Small intestine (tissue), 7 donors: ENCODE measurements at regions not wholly inside any gene's neighbourhood (a gene's known extent, or its start where the extent isn't known, plus 50 kb on each side); places are given as distances from the start of the nearest gene placed in this dataset.

Experiments
- DNase-seq, 2 donors: peaks; one replicate each; pipeline versions ENCODE4 v3.0.0 to v3.0.0-alpha.2; 2013
- FAIRE-seq: peaks from 2 replicates; lab custom pipeline; 2012; peaks lifted over from hg19 to GRCh38; lab: Jason Lieb, UNC
- H3K27ac ChIP-seq, 3 donors: one replicate each; pipeline ENCODE4 v1.5.1; 2013; ENCODE audit warnings: low read length in 2 of 3, mild to moderate bottlenecking in 2 of 3, control low read depth in 1 of 3, inconsistent platforms in 1 of 3, low read depth in 1 of 3, moderate library complexity in 1 of 3
- H3K27me3 ChIP-seq, 3 donors: one replicate each; pipeline ENCODE4 v1.6.1; 2013; ENCODE audit warnings: low read length in 3 of 3, inconsistent platforms in 1 of 3; ENCODE audit not compliant: control insufficient read depth in 3 of 3, insufficient read depth in 3 of 3
- H3K36me3 ChIP-seq, 3 donors: one replicate each; pipeline ENCODE4 v1.6.1; 2013; ENCODE audit warnings: low read length in 3 of 3, inconsistent platforms in 1 of 3, low read depth in 1 of 3, mild to moderate bottlenecking in 1 of 3, moderate library complexity in 1 of 3; ENCODE audit not compliant: control insufficient read depth in 3 of 3, insufficient read depth in 2 of 3
- H3K4me1 ChIP-seq, 3 donors: one replicate each; pipeline ENCODE4 v1.6.1; 2013; ENCODE audit warnings: low read length in 2 of 3, inconsistent platforms in 1 of 3, low read depth in 1 of 3, mild to moderate bottlenecking in 1 of 3, moderate library complexity in 1 of 3; ENCODE audit not compliant: control insufficient read depth in 3 of 3, insufficient read depth in 2 of 3
- H3K4me3 ChIP-seq, 3 donors: one replicate each; pipeline ENCODE4 v1.5.1; 2013; ENCODE audit warnings: low read length in 3 of 3, control low read depth in 1 of 3, inconsistent platforms in 1 of 3, low read depth in 1 of 3, mild to moderate bottlenecking in 1 of 3, moderate library complexity in 1 of 3
- H3K9me3 ChIP-seq, 2 donors: one replicate each; pipeline ENCODE4 v1.6.1; 2013; ENCODE audit warnings: low read depth in 1 of 2, low read length in 1 of 2; ENCODE audit not compliant: control insufficient read depth in 2 of 2, insufficient read depth in 1 of 2
- WGBS, 3 donors: extraction: QIAGEN DNeasy Blood & Tissue Kit; methylation state at CpG; one replicate each; pipeline ENCODE4 v1.1.7; 2013; 5-methylcytosine and 5-hydroxymethylcytosine counted together
- donor health status: healthy with polysubstance abuse.
- donor health status: control.
- donor health status: control.
- donor health status: Bipolar disorder and iron deficiency.
- donor health status: healthy.

- WGBS, 3 donors, result 63 to 84% (median 76%) methylated on average over 2 of the region's 2 CpGs
- Histone ChIP-seq H3K4me1 (no peaks in the 10 kb centered on the region), H3K4me3 (no peak overlapping the region), H3K9me3 (peaks cover 0 to 11% of the 10 kb centered on the region in 2 donors), H3K36me3 (no peaks in the 10 kb centered on the region), H3K27me3 (no peaks in the 10 kb centered on the region), H3K27ac (no peak overlapping the region)
- no peak for DNase-seq
- FAIRE-seq, result no peak
These were observed 153.5 kb downstream of the HHIP start for GRCh38 chr4:144799486-144799885.

- no peak overlapping the region for H3K27ac ChIP-seq
- DNase-seq, result no peak
- H3K4me1 ChIP-seq, result no peaks in the 10 kb centered on the region
- FAIRE-seq, result no peak
- H3K4me3 ChIP-seq, result no peak overlapping the region
- peaks cover 0 to 17% of the 10 kb centered on the region in 2 donors for H3K9me3 ChIP-seq
- no peaks in the 10 kb centered on the region for H3K36me3 ChIP-seq
- no peaks in the 10 kb centered on the region for H3K27me3 ChIP-seq
These were observed 155.8 kb downstream of the HHIP start for GRCh38 chr4:144801731-144802130.

- FAIRE-seq, result no peak
- H3K27ac ChIP-seq, result no peak overlapping the region
- WGBS, 3 donors, result 88 to 89% (median 89%) methylated on average over 3 of the region's 3 CpGs
These were observed 162.1 kb downstream of the HHIP start for GRCh38 chr4:144808034-144808433.

GRCh38 chr4:144809056-144809640 lies 163.2 kb downstream of the HHIP start:
- H3K36me3 ChIP-seq, result no peaks in the 10 kb centered on the region
- 44 to 93% (median 84%) methylated on average over 1 of the region's 1 CpG for WGBS, 3 donors
- FAIRE-seq (no peak), DNase-seq (no peak)
- no peaks in the 10 kb centered on the region for H3K4me1 ChIP-seq
- peaks cover 0 to 21% of the 10 kb centered on the region in 2 donors for H3K9me3 ChIP-seq
- H3K27ac ChIP-seq, result no peak overlapping the region
- H3K27me3 ChIP-seq, result no peaks in the 10 kb centered on the region
- no peak overlapping the region for H3K4me3 ChIP-seq

More at GRCh38 chr4:144808034-144808433, 162.1 kb downstream of the HHIP start:
- Histone ChIP-seq H3K4me3 (no peak overlapping the region), H3K36me3 (no peaks in the 10 kb centered on the region), H3K27me3 (no peaks in the 10 kb centered on the region), H3K9me3 (peaks cover 0 to 21% of the 10 kb centered on the region in 2 donors), H3K4me1 (no peaks in the 10 kb centered on the region)
- DNase-seq, result no peak

- DNase-seq (no peak), FAIRE-seq (no peak)
- Histone ChIP-seq H3K4me3 (no peak overlapping the region), H3K4me1 (no peaks in the 10 kb centered on the region), H3K27me3 (no peaks in the 10 kb centered on the region), H3K9me3 (peaks cover 0 to 3% of the 10 kb centered on the region in 2 donors), H3K27ac (no peak overlapping the region), H3K36me3 (no peaks in the 10 kb centered on the region)
These were observed 170.7 kb downstream of the HHIP start for GRCh38 chr4:144816668-144817067.

GRCh38 chr4:144817081-144817480 lies 171.1 kb downstream of the HHIP start:
- no peaks in the 10 kb centered on the region for H3K36me3 ChIP-seq
- no peak overlapping the region for H3K27ac ChIP-seq
- H3K27me3 ChIP-seq, result no peaks in the 10 kb centered on the region
- no peak for FAIRE-seq
- H3K9me3 ChIP-seq, result peaks cover 0 to 3% of the 10 kb centered on the region in 2 donors
- H3K4me3 ChIP-seq, result no peak overlapping the region
- no peak for DNase-seq
- H3K4me1 ChIP-seq, result no peaks in the 10 kb centered on the region

- no peaks in the 10 kb centered on the region for H3K9me3 ChIP-seq
- H3K27ac ChIP-seq, result no peak overlapping the region
- DNase-seq, result no peak
- no peaks in the 10 kb centered on the region for H3K27me3 ChIP-seq
- H3K4me1 ChIP-seq, result no peaks in the 10 kb centered on the region
- WGBS, 3 donors, result 81 to 94% (median 89%) methylated on average over 3 of the region's 3 CpGs
- FAIRE-seq, result no peak
- no peaks in the 10 kb centered on the region for H3K36me3 ChIP-seq
- no peak overlapping the region for H3K4me3 ChIP-seq
These were observed 172.2 kb downstream of the HHIP start for GRCh38 chr4:144818136-144818535.

GRCh38 chr4:144819591-144819990 lies 173.6 kb downstream of the HHIP start:
- Histone ChIP-seq H3K4me1 (no peaks in the 10 kb centered on the region), H3K27ac (no peak overlapping the region), H3K27me3 (no peaks in the 10 kb centered on the region), H3K9me3 (no peaks in the 10 kb centered on the region), H3K36me3 (no peaks in the 10 kb centered on the region), H3K4me3 (no peak overlapping the region)
- FAIRE-seq (no peak), DNase-seq (no peak)
- WGBS, 3 donors, result 64 to 78% (median 77%) methylated on average over 3 of the region's 3 CpGs

GRCh38 chr4:144820011-144820727 lies 174.2 kb downstream of the HHIP start:
- Histone ChIP-seq H3K36me3 (no peaks in the 10 kb centered on the region), H3K27me3 (no peaks in the 10 kb centered on the region), H3K4me3 (no peak overlapping the region), H3K9me3 (no peaks in the 10 kb centered on the region), H3K4me1 (no peaks in the 10 kb centered on the region), H3K27ac (no peak overlapping the region)
- 67 to 69% (median 68%) methylated on average over 2 of the region's 2 CpGs for WGBS, 3 donors
- FAIRE-seq, result no peak
- no peak for DNase-seq
